ENCODE measurements at regions not wholly inside any gene's neighbourhood (a gene's known extent, or its start where the extent isn't known, plus 50 kb on each side); places are given as distances from the start of the nearest gene placed in this dataset.

- TF ChIP-seq EZH2 (IDR thresholded peaks at IDR 0.05; ENCODE audit: borderline replicate concordance, low read depth, low read length, poor library complexity, severe bottlenecking): no peak
- no peak for TF ChIP-seq CTCF (conservative IDR thresholded peaks at IDR 0.05; ENCODE audit: low read depth, low read length)
These were observed 65.3 kb upstream of the C1QTNF7 start for GRCh38 chr4:15362541-15362940.

All from A673 (cell line).